AG08395 (cell line): ENCODE measurements at regions not wholly inside any gene's neighbourhood (a gene's known extent, or its start where the extent isn't known, plus 50 kb on each side); places are given as distances from the start of the nearest gene placed in this dataset.
"Not testable (repeated sequence)": the region's sequence is repeated elsewhere in the genome, so short reads cannot be mapped to it uniquely, and the experiment has no call there.

ENCODE experiments used
- DNase-seq: peaks from one replicate; pipeline ENCODE4 v3.0.0; 2012; ENCODE audit warnings: mixed read lengths, low spot score

- no peak for DNase-seq
Measured at GRCh38 chr2:11877764-11878163, 131.3 kb downstream of the LPIN1 start.

DNA sequence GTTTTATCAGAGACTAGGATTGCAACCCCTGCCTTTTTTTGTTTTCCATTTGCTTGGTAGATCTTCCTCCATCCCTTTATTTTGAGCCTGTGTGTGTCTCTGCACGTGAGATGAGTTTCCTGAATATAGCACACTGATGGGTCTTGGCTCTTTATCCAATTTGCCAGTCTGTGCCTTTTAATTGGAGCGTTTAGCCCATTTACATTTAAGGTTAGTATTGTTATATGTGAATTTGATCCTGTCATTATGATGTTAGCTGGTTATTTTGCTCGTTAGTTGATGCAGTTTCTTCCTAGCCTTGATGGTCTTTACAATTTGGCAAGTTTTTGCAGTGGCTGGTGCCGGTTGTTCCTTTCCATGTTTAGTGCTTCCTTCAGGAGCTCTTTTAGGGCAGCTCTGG lies 138.8 kb downstream of the LPIN1 start:
- DNase-seq = not testable (repeated sequence)

DNA sequence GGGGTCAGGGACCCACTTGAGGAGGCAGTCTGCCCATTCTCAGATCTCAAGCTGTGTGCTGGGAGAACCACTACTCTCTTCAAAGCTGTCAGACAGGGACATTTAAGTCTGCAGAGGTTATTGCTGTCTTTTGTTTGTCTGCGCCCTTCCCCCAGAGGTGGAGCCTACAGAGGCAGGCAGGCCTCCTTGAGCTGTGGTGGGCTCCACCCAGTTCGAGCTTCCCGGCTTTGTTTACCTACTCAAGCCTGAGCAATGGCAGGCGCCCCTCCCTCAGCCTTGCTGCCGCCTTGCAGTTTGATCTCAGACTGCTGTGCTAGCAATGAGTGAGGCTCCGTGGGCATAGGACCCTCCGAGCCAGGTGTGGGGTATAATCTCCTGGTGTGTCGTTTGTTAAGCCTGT lies 140.5 kb downstream of the LPIN1 start:
- not testable (repeated sequence) for DNase-seq

DNA sequence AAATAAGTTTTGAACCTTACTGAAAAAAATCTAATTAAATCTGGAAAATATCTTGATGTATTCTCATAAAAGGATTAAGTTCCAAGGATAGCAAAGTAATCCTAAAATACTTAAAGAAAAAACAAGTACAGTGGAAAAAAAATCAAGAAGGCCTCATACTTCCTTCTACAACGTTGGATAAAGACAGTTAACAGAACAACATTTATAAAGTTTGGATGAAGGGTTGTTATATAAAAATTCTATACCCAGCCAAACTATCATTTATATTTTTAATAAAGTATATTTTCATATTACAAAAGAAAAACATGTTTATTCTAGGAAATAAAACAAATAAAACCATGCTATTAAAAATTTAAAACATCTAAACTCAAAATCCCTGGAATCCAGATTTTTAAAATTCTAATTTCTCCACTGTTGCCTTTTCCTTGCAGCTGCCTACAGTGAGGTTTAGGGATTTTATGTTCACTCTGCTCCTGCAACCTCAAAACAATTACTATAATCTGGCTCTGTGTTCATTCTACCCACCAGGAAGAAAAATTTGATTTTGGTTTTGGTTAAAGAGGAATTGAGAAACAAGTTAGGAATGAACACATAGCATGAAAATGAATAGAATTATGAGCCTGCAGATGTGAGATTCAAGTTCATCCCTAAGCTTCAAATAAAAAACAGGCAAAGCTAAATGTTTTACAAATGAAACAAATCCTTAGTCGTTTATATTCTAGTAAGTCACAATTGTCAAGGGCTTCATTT lies 142.8 kb downstream of the LPIN1 start:
- no peak for DNase-seq

DNA sequence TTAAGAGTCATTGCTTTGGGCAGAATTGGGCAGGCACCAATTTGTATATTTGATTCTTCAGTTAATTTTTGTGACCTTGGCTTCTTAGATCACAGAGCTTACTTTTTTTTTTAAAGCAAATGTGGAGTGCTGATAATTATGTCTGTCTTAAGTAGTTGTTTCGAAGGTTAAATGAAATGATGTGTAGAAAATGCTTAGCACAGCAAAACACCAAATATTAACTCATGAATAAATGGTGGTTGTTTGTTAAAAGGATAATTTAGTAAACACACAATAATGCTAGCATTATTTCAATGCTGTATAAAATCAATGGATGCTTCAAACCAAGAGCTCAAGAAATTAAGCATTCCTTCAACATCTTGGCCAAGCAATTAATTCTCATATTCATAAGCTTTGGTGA lies 143.4 kb downstream of the LPIN1 start:
- DNase-seq = no peak

GRCh38 chr2:11891028-11891427 lies 144.6 kb downstream of the LPIN1 start:
- DNase-seq = no peak

GRCh38 chr2:11891671-11892440 lies 145.4 kb downstream of the LPIN1 start:
- DNase-seq = no peak

GRCh38 chr2:11896386-11896785 lies 150.0 kb downstream of the LPIN1 start:
- DNase-seq = no peak

GRCh38 chr2:11898576-11898975 lies 152.1 kb downstream of the LPIN1 start:
- DNase-seq = no peak

- DNase-seq = peak; percentile 79
Measured at GRCh38 chr2:11899264-11899818, 152.9 kb downstream of the LPIN1 start.

GRCh38 chr2:11900891-11901290 lies 154.5 kb downstream of the LPIN1 start:
- not testable (repeated sequence) for DNase-seq

DNA sequence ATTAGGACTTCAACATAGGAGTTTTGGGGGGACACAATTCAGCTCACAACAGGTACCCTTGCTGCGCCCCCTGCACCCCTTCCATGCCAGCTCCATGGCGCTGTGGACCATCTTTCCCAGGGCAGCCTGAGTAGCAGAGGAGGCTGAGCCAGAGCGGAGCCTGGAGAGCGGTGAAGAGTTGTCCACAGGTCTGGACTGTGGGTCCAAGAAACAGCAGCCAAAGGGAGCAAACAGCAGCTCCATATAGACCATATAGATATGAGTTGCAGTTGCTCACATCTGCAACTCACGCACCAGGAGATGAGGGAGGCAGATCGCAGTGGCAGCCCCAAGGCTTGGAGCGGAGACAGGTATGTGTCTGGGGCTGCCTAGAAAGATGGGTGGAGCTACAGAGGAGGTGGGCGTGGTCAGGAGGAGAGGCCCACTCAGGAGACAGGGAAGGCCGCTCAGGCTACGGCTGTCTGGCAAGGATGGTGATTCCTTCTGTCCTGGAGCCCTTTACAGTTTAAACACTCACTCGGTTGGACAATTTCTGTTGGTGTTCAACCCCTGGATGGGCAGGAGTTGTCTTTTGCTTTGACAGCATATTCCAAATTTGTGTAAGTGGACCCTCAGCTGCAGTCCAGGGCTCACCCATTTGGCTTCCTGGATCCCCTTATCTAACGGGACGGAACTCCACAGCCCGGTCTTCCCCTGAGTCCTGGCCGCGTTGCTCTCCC lies 155.1 kb downstream of the LPIN1 start:
- no peak for DNase-seq

DNA sequence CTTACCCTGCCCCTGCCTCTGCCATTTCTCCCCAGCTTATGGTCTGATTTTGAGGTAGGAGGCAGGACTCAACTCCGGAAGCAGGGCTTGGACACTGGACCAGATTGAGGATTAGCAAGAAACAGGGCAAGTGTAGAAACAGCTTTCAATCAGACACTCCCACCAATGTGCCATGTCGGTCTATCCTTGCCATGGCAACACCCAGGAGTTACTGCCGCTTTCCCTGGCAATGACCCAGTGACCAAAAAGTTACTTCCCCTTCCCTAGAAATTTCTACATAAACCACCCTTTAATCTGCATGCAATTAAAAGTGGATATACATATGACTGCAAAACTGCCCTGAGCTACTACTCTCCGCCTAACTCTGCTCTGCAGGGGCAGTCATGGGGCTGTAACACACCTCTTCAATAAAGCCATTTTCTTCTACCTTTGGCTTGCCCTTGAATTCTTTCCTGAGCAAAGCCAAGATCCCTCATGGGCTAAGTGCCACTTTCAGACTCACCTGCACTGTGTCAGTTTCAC lies 156.7 kb downstream of the LPIN1 start:
- DNase-seq = no peak

DNA sequence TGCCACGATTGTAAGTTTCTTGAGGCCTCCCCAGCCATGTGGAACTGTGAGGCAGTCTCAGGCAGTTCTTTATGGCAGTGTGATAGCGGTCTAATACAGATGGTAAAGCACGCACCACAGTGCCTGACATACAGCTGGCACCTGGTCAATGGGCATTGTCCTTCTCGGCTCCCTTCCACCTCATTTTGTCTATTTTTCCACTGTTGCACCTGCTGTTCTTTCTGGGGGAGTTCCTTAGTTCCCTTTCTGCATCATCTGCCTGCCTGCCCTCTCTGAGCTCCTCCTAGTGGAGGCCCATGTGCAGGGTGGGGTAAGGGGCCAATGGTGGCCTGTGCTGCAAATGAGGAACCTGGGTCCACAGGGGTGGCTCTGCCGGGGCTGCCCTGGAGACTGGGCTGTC lies 157.6 kb downstream of the LPIN1 start:
- DNase-seq = no peak

GRCh38 chr2:11904941-11905340 lies 158.5 kb downstream of the LPIN1 start:
- DNase-seq = no peak

DNA sequence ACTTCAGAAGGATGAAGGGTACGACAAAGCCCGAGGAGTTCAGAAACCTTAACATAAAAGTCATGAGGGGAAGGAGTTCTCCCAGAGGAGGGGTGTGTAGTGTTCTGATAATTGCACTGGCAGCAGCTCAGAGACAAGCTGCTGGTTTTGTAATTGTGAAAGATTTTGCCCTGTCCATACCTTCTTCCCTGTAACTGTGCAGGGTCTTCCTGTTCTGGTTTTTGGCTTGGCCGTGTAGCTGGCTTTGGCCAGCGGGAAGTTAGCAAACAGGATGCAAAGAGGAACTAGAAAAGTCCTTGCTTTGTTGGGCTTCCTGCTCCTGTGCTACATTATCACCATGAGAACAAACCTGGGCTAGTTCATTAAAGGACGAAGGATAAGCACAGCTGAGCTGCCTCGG lies 160.8 kb downstream of the LPIN1 start:
- DNase-seq = no peak

GRCh38 chr2:11910971-11911370 lies 164.5 kb downstream of the LPIN1 start:
- no peak for DNase-seq

GRCh38 chr2:11912980-11913379 lies 166.5 kb downstream of the LPIN1 start:
- DNase-seq = no peak

DNA sequence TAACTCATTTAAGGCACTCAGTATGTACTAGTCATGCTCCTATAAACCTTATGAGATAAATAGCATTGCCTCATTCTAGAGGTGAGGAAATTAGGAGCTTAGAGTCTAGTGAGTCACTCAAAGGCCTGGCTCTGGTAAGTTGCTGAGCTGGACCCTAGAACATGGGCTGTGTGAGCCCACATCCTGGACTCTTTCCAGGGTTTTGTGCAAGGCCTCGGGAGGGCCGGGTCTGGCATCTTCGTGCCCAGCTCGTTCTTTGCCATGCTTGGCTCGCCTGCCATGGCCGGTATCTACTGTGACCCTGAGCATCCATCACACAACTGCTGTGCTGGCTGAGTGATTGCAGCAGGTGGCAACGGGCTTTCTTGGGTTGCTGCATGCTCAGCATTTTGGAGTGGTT lies 168.0 kb downstream of the LPIN1 start:
- DNase-seq = no peak

GRCh38 chr2:11915650-11916049 lies 169.2 kb downstream of the LPIN1 start:
- no peak for DNase-seq

GRCh38 chr2:11919953-11920352 lies 173.5 kb downstream of the LPIN1 start:
- DNase-seq = no peak

- DNase-seq = no peak
Measured at GRCh38 chr2:11920993-11921583, 174.7 kb downstream of the LPIN1 start.
